ENCODE measurements at regions not wholly inside any gene's neighbourhood (a gene's known extent, or its start where the extent isn't known, plus 50 kb on each side); places are given as distances from the start of the nearest gene placed in this dataset.

GRCh38 chr3:34924961-34925360 is 714.4 kb upstream of the ARPP21 start:
- no peak for DNase-seq

GRCh38 chr3:34925851-34926250 is 713.5 kb upstream of the ARPP21 start:
- DNase-seq = no peak

DNA sequence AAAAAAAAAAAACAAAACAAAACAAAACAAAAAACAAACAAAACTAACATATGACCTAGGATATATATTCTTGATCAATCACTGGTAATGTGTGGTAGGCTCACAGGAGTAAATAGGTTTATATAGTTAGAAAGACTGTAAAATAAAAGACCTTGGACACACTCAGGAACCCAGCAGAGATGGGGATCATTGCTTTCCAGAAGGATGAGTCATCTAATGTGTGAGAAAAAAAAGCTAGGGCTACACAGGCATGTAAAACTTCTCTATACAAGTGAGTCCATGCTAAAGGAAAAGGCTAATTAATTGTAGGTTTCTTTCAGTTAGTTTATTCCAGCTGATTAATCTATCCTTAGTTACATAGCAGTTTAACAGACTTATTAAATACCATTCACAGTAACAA is 710.3 kb upstream of the ARPP21 start:
- no peak for DNase-seq

DNA sequence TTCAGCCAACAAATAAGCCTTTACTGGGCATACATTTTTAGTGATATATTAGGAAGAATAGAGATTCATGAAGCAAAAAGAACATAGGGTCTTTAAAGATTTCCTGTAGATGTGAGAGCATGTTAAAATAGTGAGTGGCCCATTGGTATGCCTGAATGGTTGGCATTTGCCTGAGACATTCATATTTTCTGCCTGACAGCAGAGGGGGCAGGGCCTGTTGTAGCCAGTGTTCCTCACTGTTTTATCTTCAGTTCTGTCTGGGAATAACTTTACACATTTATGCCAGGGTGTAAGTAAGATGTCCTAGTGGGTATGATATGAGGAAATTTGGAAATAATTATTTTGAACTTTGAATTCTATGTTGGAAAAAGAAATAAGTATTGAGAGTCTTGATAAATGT is 704.7 kb upstream of the ARPP21 start:
- DNase-seq = no peak

GRCh38 chr3:34938784-34939183 is 700.5 kb upstream of the ARPP21 start:
- DNase-seq = no peak

DNA sequence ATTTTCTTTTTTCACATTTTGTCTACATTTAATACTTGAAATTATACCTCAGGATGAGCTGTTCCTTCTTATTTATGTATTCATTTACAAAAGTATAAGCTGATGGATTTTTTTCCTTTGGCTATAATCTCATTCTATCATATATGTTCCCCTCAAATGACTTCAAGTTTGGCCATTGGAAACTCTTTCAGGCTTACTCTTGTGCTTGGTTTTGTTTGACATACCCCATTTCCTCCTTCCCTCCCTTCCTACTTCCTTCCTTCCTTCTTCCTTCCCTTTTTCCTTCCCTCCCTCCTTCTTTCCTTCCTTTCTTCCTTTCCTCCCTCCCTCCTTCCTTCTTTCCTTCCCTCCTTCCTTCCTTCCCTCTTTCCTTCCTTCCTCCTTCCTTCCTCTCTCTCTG is 697.1 kb upstream of the ARPP21 start:
- DNase-seq = no peak

DNA sequence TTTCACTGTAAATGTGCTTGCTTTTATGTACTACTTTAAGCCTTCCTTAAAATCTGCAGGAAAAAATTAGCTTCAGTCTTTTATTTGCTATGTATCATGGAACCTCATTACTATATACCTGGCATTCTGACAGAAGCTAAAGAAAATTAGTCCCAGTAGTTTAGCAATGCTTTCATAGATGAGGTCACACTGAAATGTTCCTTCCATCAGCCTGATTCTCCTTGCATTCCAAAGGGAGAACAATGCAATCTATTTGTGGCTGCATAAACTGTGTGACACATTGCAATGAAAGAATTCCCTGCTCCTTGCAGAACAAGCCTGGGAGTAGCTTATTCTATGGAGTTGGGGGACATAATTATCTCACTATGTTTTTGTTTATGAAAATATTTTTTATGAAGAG is 691.5 kb upstream of the ARPP21 start:
- DNase-seq = peak; percentile 24

DNA sequence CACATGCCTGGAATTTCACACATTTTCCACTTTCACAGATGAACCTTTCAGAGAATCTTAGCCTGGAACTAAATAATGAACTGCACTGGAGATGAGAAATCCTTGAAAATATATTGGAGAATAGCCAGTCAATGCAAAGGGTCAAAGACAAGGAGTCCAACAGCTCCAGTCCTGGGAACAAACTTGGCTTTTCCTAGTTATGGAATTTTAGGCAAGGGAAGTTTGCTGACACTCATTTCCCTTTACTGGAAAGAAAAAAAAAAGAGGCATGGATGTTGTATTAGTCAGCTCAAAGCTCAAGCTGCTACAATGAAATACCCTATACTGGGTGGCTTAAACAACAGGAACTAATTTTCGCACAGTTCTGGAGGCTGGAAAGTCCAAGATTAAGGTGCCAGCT is 690.8 kb upstream of the ARPP21 start:
- DNase-seq = peak; percentile 32

- no peak for DNase-seq
Measured at GRCh38 chr3:34955680-34956079, 683.6 kb upstream of the ARPP21 start.

- no peak for DNase-seq
Measured at GRCh38 chr3:34956511-34956910, 682.8 kb upstream of the ARPP21 start.

DNA sequence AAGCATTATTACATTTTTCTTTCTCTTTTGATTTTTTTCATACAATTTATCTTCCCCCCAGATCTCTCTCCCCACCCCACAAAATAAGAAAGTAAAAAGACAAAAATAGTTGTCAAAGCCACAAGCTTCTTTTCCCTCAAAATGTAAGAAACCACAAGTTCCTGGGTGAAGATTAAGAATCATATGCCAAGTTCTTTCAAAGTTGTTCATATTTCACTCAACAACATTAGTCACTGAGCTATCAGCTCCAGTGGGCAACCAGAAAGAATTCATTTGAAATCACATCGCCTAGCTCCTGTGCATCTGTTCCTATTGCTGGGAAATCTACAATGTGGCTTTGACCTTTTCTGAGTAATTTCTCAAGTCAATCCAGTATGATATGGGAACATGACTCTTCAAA is 681.6 kb upstream of the ARPP21 start:
- no peak for DNase-seq

GRCh38 chr3:34969513-34969912 is 669.8 kb upstream of the ARPP21 start:
- no peak for DNase-seq

DNA sequence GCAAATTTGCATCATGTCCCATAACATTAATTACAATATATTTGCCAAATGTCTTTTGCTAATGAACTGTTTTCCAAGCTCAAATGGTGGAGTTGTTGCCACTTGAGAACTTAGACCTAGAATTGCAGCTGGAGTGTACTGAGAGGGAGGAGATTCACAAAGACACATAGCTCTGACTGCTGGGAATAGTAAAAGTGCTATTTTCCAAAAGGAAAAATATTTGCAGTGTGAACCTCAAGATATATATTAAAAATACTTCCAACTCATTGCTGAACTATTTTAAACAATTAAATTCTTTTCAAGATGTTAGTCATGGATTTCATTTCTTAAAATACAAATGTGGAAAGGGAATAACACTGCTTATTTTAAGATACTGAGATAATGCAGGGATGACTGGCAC is 666.8 kb upstream of the ARPP21 start:
- no peak for DNase-seq

DNA sequence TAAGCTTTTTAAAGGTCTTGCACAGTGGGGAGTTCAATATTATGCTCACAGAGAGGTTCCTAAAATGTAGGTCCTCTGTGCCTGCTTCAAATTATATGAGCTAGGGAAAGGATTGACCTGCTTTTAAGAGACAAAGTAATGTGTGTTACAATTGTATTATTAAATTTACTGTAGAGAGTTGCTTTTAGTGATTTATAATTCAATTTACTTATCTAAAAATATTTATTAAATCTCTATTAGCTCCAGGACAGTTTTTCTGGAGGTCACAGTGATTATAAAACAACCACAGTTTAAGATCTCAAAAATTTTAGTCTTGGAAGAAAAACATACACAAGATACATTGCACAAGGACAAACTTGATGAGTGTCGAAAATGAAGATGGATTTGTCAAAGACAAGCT is 665.7 kb upstream of the ARPP21 start:
- no peak for DNase-seq

- no peak for DNase-seq
Measured at GRCh38 chr3:34983631-34984030, 655.7 kb upstream of the ARPP21 start.

DNA sequence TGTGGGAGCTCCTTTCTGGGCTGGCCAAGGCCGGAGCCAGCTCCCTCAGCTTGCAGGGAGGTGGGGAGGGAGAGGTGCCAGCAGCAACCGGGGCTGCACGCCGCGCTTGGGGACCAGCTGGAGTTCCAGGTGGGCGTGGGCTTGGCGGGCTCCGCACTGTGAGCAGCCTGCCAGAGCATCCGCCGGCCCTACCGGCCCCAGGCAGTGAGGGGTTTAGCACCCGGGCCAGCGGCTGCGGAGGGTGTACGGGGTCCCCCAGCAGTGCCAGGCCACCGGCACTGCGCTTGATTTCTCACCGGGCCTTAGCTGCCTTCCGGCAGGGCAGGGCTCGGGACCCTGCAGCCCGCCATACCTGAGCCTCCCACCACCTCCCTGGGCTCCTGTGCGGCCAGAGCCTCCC is 651.0 kb upstream of the ARPP21 start:
- peak; percentile 18 for DNase-seq

DNA sequence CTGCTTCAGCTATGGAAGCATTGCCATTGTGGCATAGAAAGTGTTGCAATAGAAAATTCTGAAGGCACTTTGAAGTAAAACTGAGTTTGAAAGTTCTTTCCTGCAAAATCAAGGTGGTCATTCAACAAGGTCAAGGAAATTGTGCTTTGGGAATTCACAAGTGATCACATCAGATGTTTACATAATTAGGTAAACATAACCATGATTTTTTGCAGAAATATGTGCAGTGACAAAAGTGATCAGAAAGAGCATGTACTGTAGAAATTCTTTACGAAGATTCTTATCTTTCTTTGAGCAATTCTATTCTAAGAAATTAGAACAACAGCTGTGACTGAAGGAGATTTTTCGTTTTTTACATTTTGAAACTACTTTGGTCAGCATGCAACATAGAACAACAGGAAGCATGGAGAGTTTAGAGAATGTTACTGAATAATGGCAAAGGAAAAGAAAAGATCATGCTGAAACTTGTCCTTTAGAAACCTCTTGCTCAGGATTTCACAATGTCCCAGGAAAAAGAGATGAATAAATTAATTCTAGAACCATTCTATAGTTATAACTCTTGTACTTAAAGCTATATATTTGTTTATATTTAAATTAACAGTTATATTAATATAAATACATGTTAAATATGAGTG is 643.4 kb upstream of the ARPP21 start:
- DNase-seq = no peak

GRCh38 chr3:34998902-34999301 is 640.4 kb upstream of the ARPP21 start:
- no peak for DNase-seq

DNA sequence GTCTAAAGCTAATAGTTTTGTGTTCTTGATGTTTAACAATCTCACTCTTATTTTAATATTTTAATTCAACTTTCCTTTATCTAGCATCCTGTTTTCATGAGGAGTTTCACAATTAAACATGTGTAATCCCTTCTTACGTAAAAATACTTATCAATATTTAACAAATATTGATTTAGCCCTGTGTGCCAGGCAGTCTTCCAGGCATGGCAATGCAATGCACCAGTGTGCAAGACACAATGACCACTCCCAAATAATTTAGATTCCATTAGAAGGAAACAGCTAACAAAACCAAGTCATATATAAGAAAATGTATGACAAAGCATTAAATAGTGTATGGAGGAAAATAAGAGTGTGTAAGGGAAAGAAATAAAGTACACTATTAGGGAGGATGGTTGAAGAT is 627.1 kb upstream of the ARPP21 start:
- no peak for DNase-seq

GRCh38 chr3:35028157-35028556 is 611.2 kb upstream of the ARPP21 start:
- DNase-seq = no peak

GRCh38 chr3:35042210-35042991 is 596.9 kb upstream of the ARPP21 start:
- DNase-seq = no peak

- no peak for DNase-seq
Measured at GRCh38 chr3:35043040-35043439, 596.3 kb upstream of the ARPP21 start.

DNA sequence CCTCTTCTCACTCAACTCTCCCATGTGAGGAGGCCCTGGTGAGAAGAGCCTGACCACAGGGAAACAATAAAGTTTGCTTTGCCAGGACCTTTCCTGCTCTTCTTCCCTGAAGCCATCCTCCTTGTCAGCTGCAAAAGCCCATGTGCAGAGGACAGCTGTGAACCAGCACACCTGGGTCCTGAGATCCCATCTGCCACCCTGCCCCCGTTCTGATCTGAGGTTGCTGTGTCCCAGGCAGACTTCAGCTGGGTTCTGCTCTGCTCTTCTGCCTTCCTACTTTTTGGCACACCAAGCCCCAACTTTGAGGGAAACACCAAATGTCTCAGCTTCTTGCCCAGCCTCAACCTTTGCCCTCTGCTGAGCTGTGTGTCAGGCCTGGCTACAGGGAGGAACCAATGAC is 595.1 kb upstream of the ARPP21 start:
- DNase-seq = no peak

- no peak for DNase-seq
Measured at GRCh38 chr3:35045118-35045517, 594.2 kb upstream of the ARPP21 start.

DNA sequence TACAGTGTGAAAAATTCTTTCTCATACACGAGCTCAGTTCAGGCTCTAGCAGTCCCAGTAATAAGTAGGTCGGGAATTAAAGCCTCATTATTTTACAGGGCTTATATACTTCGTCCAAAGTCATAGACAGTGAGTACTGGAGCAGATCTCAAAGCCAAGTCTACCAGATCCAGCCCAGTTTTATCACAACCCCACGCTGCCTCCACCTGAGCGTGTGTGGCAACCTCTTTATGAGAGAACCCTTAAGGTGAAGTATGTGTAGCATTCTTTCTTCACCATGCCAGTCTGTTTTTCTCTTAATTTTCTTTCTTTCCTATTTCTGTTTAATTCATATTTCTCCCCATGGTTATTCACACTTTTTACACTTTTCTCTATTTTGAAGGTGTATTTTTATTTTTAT is 574.6 kb upstream of the ARPP21 start:
- no peak for DNase-seq
